ENCODE measurements at regions not wholly inside any gene's neighbourhood (a gene's known extent, or its start where the extent isn't known, plus 50 kb on each side); places are given as distances from the start of the nearest gene placed in this dataset.

DNA sequence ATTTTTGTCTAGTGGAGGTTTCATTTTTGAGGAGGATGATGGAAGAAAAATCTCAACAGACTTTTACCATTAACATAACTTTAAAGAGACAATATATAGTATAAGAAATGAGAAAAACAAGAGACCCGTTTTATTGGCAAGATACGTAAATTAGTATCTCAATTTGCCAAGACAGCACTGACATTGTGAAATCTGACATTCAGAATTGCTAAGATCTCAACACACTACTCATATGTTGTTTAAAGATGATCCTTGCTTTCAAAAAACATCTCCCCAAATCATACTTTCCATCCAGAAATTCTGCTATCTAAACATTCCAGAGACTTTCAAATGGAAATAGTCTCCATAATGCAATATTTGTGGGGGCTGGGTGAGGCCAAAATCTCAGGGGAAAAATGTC is 220.9 kb upstream of the CEP162 start:
- ChIA-PET CTCF (ENCODE audit: partially characterized antibody) (no interaction called here), POLR2A (ENCODE audit: partially characterized antibody) (interaction anchor here (0.7 kb wide), 1 partner anchor 11 kb away, joined by 3 read pairs; no protein-coding TSS in a partner anchor)
- DNase-seq (ENCODE audit: low read depth in 1 of 2, low spot score in 2 of 2), result no peak
- 89% methylated on average over 2 of the region's 2 CpGs; no CpG with 5 or more reads in 1 of the 2 experiments for WGBS, 2 experiments (ENCODE audit: extremely low coverage in 1 of 2, insufficient coverage in 1 of 2, insufficient read length in 1 of 2, insufficient replicate concordance in 2 of 2, low coverage in 1 of 2, low lambda C conversion rate in 2 of 2, missing lambda C conversion rate in 1 of 2)
- Histone ChIP-seq H2AK5ac (ENCODE audit: low read depth, low read length) (no peak overlapping the region), H3K18ac (ENCODE audit: extremely low read depth, low read length) (no peak overlapping the region), H4K20me1 (replicated peaks in 1 of 2; ENCODE audit: control insufficient read depth in 1 of 2, insufficient read depth in 2 of 2, low read length in 2 of 2) (no peaks in the 10 kb centered on the region), H3K56ac (replicated peaks; ENCODE audit: insufficient read length, low read depth, low read length) (no peak overlapping the region), H3K27me3 (replicated peaks in 1 of 4; ENCODE audit: control insufficient read depth in 3 of 4, extremely low read depth in 1 of 4, insufficient read depth in 3 of 4, low read length in 3 of 4) (no peaks in the 10 kb centered on the region), H3K23ac (ENCODE audit: insufficient read length) (no peak overlapping the region), H2BK12ac (ENCODE audit: low read depth, low read length) (no peak overlapping the region), H2BK15ac (ENCODE audit: low read length) (no peak overlapping the region), H3K23me2 (ENCODE audit: low read depth, low read length) (no peaks in the 10 kb centered on the region; the same call in 1 of the 2 replicates), H3K36me3 (ENCODE audit: control insufficient read depth in 2 of 4, insufficient read depth in 4 of 4, low read length in 3 of 4) (no peaks in the 10 kb centered on the region), H3K79me2 (ENCODE audit: control insufficient read depth in 1 of 2, insufficient read depth in 2 of 2, low read length in 2 of 2) (no peaks in the 10 kb centered on the region), H4K91ac (replicated peaks; ENCODE audit: insufficient read length, low read length) (no peak overlapping the region), H2BK20ac (ENCODE audit: low read length) (no peak overlapping the region), H3K4me3 (ENCODE audit: extremely low read depth in 1 of 4, insufficient read depth in 2 of 4, low read depth in 3 of 4, low read length in 4 of 4) (no peak overlapping the region), H3K27ac (ENCODE audit: low read depth, low read length) (no peak overlapping the region), H3K4me2 (ENCODE audit: insufficient read depth in 1 of 2, low read depth in 2 of 2, low read length in 2 of 2) (no peak overlapping the region), H3K9ac (replicated peaks in 1 of 4; ENCODE audit: extremely low read depth in 1 of 4, low read depth in 3 of 4, low read length in 3 of 4) (no peak overlapping the region), H2BK5ac (ENCODE audit: low read depth, low read length) (no peak overlapping the region), H3K4ac (replicated peaks; ENCODE audit: insufficient read length, low read depth, low read length) (no peak overlapping the region), H3K9me3 (ENCODE audit: insufficient read depth in 2 of 2, low read depth in 1 of 2, low read length in 1 of 2) (no peaks in the 10 kb centered on the region), H4K8ac (ENCODE audit: extremely low read depth, insufficient read depth, low read length) (no peak overlapping the region), H2AFZ (ENCODE audit: low read length) (no peak overlapping the region), H3K14ac (ENCODE audit: insufficient read length) (no peak overlapping the region), H3K4me1 (replicated peaks in 1 of 4; ENCODE audit: control insufficient read depth in 3 of 4, insufficient read depth in 4 of 4, low read length in 3 of 4) (peaks cover 0 to 3% (median 0%) of the 10 kb centered on the region in 4 experiments; a peak in 1 of 7 replicates), H2BK120ac (replicated peaks; ENCODE audit: low read depth, low read length) (no peak overlapping the region), H3K79me1 (ENCODE audit: low read depth, low read length) (no peaks in the 10 kb centered on the region), H4K5ac (ENCODE audit: insufficient read length, low read depth, low read length) (no peak overlapping the region)
- FAIRE-seq, result no peak
- TF ChIP-seq SIN3A (conservative IDR thresholded peaks at IDR 0.05 in 1 of 2, IDR thresholded peaks at IDR 0.05 in 1 of 2; ENCODE audit: low read depth in 1 of 2, low read length in 2 of 2), result no peak
- TF ChIP-seq, protein P1, sequence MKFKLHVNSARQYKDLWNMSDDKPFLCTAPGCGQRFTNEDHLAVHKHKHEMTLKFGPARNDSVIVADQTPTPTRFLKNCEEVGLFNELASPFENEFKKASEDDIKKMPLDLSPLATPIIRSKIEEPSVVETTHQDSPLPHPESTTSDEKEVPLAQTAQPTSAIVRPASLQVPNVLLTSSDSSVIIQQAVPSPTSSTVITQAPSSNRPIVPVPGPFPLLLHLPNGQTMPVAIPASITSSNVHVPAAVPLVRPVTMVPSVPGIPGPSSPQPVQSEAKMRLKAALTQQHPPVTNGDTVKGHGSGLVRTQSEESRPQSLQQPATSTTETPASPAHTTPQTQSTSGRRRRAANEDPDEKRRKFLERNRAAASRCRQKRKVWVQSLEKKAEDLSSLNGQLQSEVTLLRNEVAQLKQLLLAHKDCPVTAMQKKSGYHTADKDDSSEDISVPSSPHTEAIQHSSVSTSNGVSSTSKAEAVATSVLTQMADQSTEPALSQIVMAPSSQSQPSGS (IDR thresholded peaks at IDR 0.05; ENCODE audit: low read length), result no peak
- no peak for TF ChIP-seq EGR1 (IDR thresholded peaks at IDR 0.05; ENCODE audit: borderline replicate concordance, low read depth, low read length)
- no peak for TF ChIP-seq CHD2 (IDR thresholded peaks at IDR 0.05; ENCODE audit: low read length)
- no peak for TF ChIP-seq POLR2A (IDR thresholded peaks at IDR 0.05; ENCODE audit: control extremely low read depth in 1 of 2, low read depth in 2 of 2, low read length in 2 of 2)
- TF ChIP-seq YY1 (IDR thresholded peaks at IDR 0.05; ENCODE audit: low read depth, low read length), result no peak
- no peak for TF ChIP-seq CBX8 (IDR thresholded peaks at IDR 0.05; ENCODE audit: borderline replicate concordance, low read depth, low read length)
- TF ChIP-seq HDAC6 (IDR thresholded peaks at IDR 0.05; ENCODE audit: low read depth, low read length), result no peak
- TF ChIP-seq TAF1 (IDR thresholded peaks at IDR 0.05; ENCODE audit: low read depth, low read length), result no peak
- TF ChIP-seq GTF2F1 (IDR thresholded peaks at IDR 0.05; ENCODE audit: borderline replicate concordance, low read depth, low read length), result no peak
- no peak for TF ChIP-seq ASH2L (IDR thresholded peaks at IDR 0.05; ENCODE audit: low read length)
- TF ChIP-seq NRF1 (IDR thresholded peaks at IDR 0.05; ENCODE audit: low read depth, low read length), result no peak

All from H1 (cell line).